SK-N-SH (cell line): ENCODE measurements at regions not wholly inside any gene's neighbourhood (a gene's known extent, or its start where the extent isn't known, plus 50 kb on each side); places are given as distances from the start of the nearest gene placed in this dataset.

Experiments used
- CTCF ChIA-PET: fragments of 300-600, 350-600 bp; formaldehyde crosslinking; extraction: SDS; loops from one replicate; lab custom pipeline; 2021; lab: Yijun Ruan, JAX
- POLR2A ChIA-PET: fragments of 350-600 bp; sonication (Branson Sonifier 250); formaldehyde crosslinking; extraction: SDS; loops from one replicate; lab custom pipeline; 2020; ENCODE audit warnings: antibody characterized with exemption, inconsistent platforms; lab: Yijun Ruan, JAX
- DNase-seq: peaks from one replicate; pipeline ENCODE4 v3.0.0; 2012
- H2AFZ ChIP-seq: fragments of 200-600 bp; sonication (generic); 2 replicates; pipeline ENCODE4 v1.8.1; 2016; ENCODE audit warnings: antibody characterized with exemption, mild to moderate bottlenecking, low read depth
- H3F3A ChIP-seq: fragments of 200-600 bp; sonication (generic); replicated peaks from 2 replicates; pipeline ENCODE3; 2016; ENCODE audit warnings: antibody characterized with exemption, mild to moderate bottlenecking; ENCODE audit not compliant: insufficient read depth
- H3K27ac ChIP-seq, 2 experiments: fragments of 200-500 bp in 1 of 2; fragments of 200-600 bp in 1 of 2; sonication (Bioruptor generic) in 1 of 2; sonication (generic), shearing (Covaris generic) in 1 of 2; 2 replicates each; pipeline versions ENCODE4 v1.5.1 to v1.6.1; 2014 to 2016; ENCODE audit warnings: low read depth in 2 of 2, inconsistent platforms in 1 of 2, low read length in 1 of 2, mild to moderate bottlenecking in 1 of 2, mixed read lengths in 1 of 2
- H3K27me3 ChIP-seq: fragments of 200-600 bp; sonication (generic), shearing (Covaris generic); 2 replicates; pipeline ENCODE4 v1.6.1; 2016; ENCODE audit warnings: mixed run types; ENCODE audit not compliant: insufficient read depth
- H3K36me3 ChIP-seq, 2 experiments: fragments of 200-500 bp in 1 of 2; fragments of 200-600 bp in 1 of 2; sonication (Bioruptor generic) in 1 of 2; sonication (generic) in 1 of 2; replicated peaks in 1 of 2; 2 replicates each; pipeline versions ENCODE3 to v1.5.1; 2014 to 2016; ENCODE audit warnings: low read length in 1 of 2, mild to moderate bottlenecking in 1 of 2; ENCODE audit not compliant: insufficient read depth in 2 of 2, control insufficient read depth in 1 of 2
- H3K4me1 ChIP-seq, 2 experiments: fragments of 200-500 bp in 1 of 2; fragments of 200-600 bp in 1 of 2; sonication (Bioruptor generic) in 1 of 2; sonication (generic), shearing (Covaris generic) in 1 of 2; 2 replicates each; pipeline versions ENCODE4 v1.5.1 to v1.6.1; 2014 to 2016; ENCODE audit warnings: low read depth in 1 of 2, low read length in 1 of 2, mixed run types in 1 of 2; ENCODE audit not compliant: insufficient read depth in 2 of 2, control insufficient read depth in 1 of 2
- H3K4me2 ChIP-seq: fragments of 200-600 bp; sonication (generic), shearing (Covaris generic); 2 replicates; pipeline ENCODE4 v1.6.1; 2017; ENCODE audit warnings: mixed run types
- H3K4me3 ChIP-seq, 2 experiments: fragments of 200-500 bp in 1 of 2; fragments of 200-600 bp in 1 of 2; sonication (Bioruptor generic) in 1 of 2; sonication (generic), shearing (Covaris generic) in 1 of 2; 2 replicates each; pipeline versions ENCODE4 v1.5.1 to v1.8.1; 2014 to 2016; ENCODE audit warnings: low read depth in 2 of 2, inconsistent platforms in 1 of 2, low read length in 1 of 2, mild to moderate bottlenecking in 1 of 2, mixed read lengths in 1 of 2, moderate library complexity in 1 of 2
- H3K79me2 ChIP-seq: fragments of 200-600 bp; sonication (generic); 2 replicates; pipeline ENCODE4 v1.8.1; 2017; ENCODE audit warnings: mild to moderate bottlenecking; ENCODE audit not compliant: insufficient read depth
- H3K9ac ChIP-seq: fragments of 200-600 bp; sonication (generic); 2 replicates; pipeline ENCODE4 v1.6.1; 2017; ENCODE audit warnings: mixed run types
- H3K9me2 ChIP-seq: fragments of 200-600 bp; sonication (generic); 2 replicates; pipeline ENCODE4 v1.6.1; 2017; ENCODE audit warnings: mixed run types
- H3K9me3 ChIP-seq: fragments of 200-600 bp; sonication (generic); 2 replicates; pipeline ENCODE4 v1.6.1; 2017; ENCODE audit warnings: mixed run types, mild to moderate bottlenecking, moderate library complexity
- H4K20me1 ChIP-seq: fragments of 200-600 bp; sonication (generic); 2 replicates; pipeline ENCODE4 v1.6.1; 2017; ENCODE audit warnings: mild to moderate bottlenecking, mixed run types; ENCODE audit not compliant: insufficient read depth
- ELF1 ChIP-seq: IDR thresholded peaks from 2 replicates; pipeline ENCODE4 v1.4.0; 2012
- FOXM1 ChIP-seq: IDR thresholded peaks from 2 replicates; pipeline ENCODE4 v1.4.0; 2012; ENCODE audit warnings: low read depth, mild to moderate bottlenecking
- GABPA ChIP-seq: IDR thresholded peaks from 2 replicates; pipeline ENCODE4 v1.4.0; 2012; ENCODE audit warnings: low read depth, mild to moderate bottlenecking
- NFIC ChIP-seq: IDR thresholded peaks from 2 replicates; pipeline ENCODE4 v1.4.0; 2012; ENCODE audit warnings: borderline replicate concordance
- POLR2AphosphoS5 ChIP-seq: IDR thresholded peaks from 2 replicates; pipeline ENCODE4 v1.6.1; 2012; ENCODE audit warnings: low read depth, low read length
- RAD21 ChIP-seq: IDR thresholded peaks from 2 replicates; pipeline ENCODE4 v1.6.1; 2012; ENCODE audit warnings: mild to moderate bottlenecking, low read length
- REST ChIP-seq: IDR thresholded peaks from 2 replicates; pipeline ENCODE4 v1.6.1; 2012; ENCODE audit warnings: mild to moderate bottlenecking, low read depth, low read length, moderate library complexity
- TAF1 ChIP-seq: IDR thresholded peaks from 2 replicates; pipeline ENCODE4 v1.6.1; 2012; ENCODE audit warnings: low read depth, mild to moderate bottlenecking, low read length, moderate library complexity, borderline replicate concordance
- ZBTB33 ChIP-seq: IDR thresholded peaks from 2 replicates; pipeline ENCODE4 v1.4.0; 2012; ENCODE audit warnings: low read depth, borderline replicate concordance

DNA sequence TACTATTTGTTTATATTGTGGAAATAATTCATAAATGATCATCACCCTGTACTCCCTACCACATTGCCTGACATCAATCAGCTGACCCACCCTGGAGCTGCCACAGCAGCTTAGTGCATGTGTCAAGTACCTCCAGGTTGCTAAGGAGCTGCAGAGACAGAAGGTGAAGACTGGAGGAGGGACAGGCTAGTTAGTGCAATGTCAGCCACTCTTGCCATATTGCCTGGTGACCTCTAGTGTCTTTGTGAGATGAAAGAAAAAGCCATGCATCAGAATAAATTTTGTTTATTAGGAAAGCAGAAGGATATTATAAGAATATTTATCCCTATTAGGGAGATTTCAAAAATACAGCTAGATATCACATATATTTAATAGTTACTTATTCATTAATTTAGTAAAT lies 243.9 kb upstream of the FAT4 start:
- Histone ChIP-seq H2AFZ (no peak overlapping the region; the same call in 1 of the 2 replicates), H3K9me3 (no peaks in the 10 kb centered on the region)
- DNase-seq = no peak

More for the DNA sequence above, 243.9 kb upstream of the FAT4 start:
- H3K4me3 ChIP-seq = no peak overlapping the region
- no peaks in the 10 kb centered on the region for H3K4me1 ChIP-seq
- H3K36me3 ChIP-seq = no peaks in the 10 kb centered on the region
- no peaks in the 10 kb centered on the region for H3K9me2 ChIP-seq
- H4K20me1 ChIP-seq = no peaks in the 10 kb centered on the region
- no peak for TF ChIP-seq POLR2AphosphoS5
- TF ChIP-seq ELF1 = no peak
- no peak for TF ChIP-seq FOXM1
- TF ChIP-seq ZBTB33 = no peak
- TF ChIP-seq GABPA = no peak
- TF ChIP-seq RAD21 = peak; percentile 32
- no peak for TF ChIP-seq NFIC
- TF ChIP-seq REST = no peak
- no peak for TF ChIP-seq TAF1
- H3K27ac ChIP-seq = no peak overlapping the region
- no peak overlapping the region for H3K9ac ChIP-seq
- H3K27me3 ChIP-seq = no peaks in the 10 kb centered on the region
- H3K79me2 ChIP-seq = no peaks in the 10 kb centered on the region
- H3K4me2 ChIP-seq = no peak overlapping the region
- ChIA-PET POLR2A (no interaction called here), CTCF (no interaction called here)
- H3F3A ChIP-seq = no peaks in the 10 kb centered on the region
